Urinary bladder (tissue), 3 donors: ENCODE measurements at regions not wholly inside any gene's neighbourhood (a gene's known extent, or its start where the extent isn't known, plus 50 kb on each side); places are given as distances from the start of the nearest gene placed in this dataset.
"Not testable (repeated sequence)": the region's sequence is repeated elsewhere in the genome, so short reads cannot be mapped to it uniquely, and the experiment has no call there.

Source experiments
- DNase-seq: peaks from one replicate; pipeline ENCODE4 v3.0.0-alpha.2; 2015; ENCODE audit errors: extremely low spot score
- H3K27ac ChIP-seq: one replicate; pipeline ENCODE4 v1.5.1; 2013; ENCODE audit warnings: low read depth, mild to moderate bottlenecking, moderate library complexity
- H3K36me3 ChIP-seq: one replicate; pipeline ENCODE4 v1.6.1; 2013; ENCODE audit warnings: mild to moderate bottlenecking, moderate library complexity; ENCODE audit not compliant: insufficient read depth
- H3K4me1 ChIP-seq: one replicate; pipeline ENCODE4 v1.6.1; 2013; ENCODE audit warnings: mild to moderate bottlenecking, moderate library complexity; ENCODE audit not compliant: insufficient read depth
- H3K4me3 ChIP-seq: one replicate; pipeline ENCODE4 v1.5.1; 2013; ENCODE audit warnings: low read depth, low read length
- WGBS: extraction: QIAGEN DNeasy Blood & Tissue Kit; methylation state at CpG from one replicate; pipeline ENCODE4 v1.1.7; 2013; 5-methylcytosine and 5-hydroxymethylcytosine counted together
- donor health status: healthy with polysubstance abuse.
- donor health status: healthy.

- peaks cover 3% of the 10 kb centered on the region for H3K4me1 ChIP-seq
- DNase-seq, result no peak
- no peak overlapping the region for H3K4me3 ChIP-seq
- H3K27ac ChIP-seq, result no peak overlapping the region
- no peaks in the 10 kb centered on the region for H3K36me3 ChIP-seq
Measured at GRCh38 chr3:152593242-152593641, 241.7 kb upstream of the P2RY1 start.

DNA sequence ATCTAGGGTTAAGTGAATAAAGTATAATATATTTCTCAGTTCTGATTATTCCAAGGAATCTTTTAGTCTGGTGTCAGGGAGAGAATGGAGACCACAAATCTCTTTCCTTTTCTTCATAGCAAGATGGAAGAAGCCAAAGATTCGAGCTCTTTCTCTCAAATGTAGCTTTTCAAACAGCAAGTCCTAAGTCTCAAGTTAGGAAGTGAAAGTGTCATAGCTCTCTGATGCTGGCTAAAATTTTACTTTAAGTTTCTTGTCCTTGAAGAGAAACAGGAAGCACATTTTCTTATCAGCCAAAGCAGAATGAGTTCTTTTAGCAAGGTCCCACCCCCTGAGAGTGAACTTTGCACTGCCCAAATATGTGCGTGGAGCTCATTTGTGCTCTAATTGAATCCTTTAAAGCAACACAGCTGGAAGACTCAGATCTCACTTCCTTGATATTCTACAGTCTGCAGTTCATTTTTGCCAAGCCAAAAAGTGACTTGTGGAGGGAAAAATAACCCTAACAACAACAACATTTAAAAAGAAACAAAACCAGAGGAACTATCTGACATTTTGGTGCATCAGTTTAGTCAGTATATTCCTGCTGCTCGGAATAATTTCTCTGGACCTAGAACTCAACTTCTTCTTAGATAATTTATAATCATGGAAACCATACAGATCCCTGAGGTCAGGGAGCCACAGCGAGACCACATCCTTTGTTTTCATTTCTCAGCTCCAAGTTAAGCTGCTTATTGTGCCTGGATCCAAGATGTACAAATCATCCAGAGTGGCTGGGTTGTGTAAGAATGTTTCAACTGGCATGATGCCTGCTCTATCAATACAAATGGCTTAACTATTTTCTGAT lies 238.7 kb upstream of the P2RY1 start:
- DNase-seq, result peak; percentile 53
- H3K36me3 ChIP-seq, result no peaks in the 10 kb centered on the region
- 8% methylated on average over 4 of the region's 4 CpGs for WGBS
- H3K27ac ChIP-seq, result peak overlapping the region; percentile 66
- peaks cover 3% of the 10 kb centered on the region for H3K4me1 ChIP-seq
- H3K4me3 ChIP-seq, result no peak overlapping the region

DNA sequence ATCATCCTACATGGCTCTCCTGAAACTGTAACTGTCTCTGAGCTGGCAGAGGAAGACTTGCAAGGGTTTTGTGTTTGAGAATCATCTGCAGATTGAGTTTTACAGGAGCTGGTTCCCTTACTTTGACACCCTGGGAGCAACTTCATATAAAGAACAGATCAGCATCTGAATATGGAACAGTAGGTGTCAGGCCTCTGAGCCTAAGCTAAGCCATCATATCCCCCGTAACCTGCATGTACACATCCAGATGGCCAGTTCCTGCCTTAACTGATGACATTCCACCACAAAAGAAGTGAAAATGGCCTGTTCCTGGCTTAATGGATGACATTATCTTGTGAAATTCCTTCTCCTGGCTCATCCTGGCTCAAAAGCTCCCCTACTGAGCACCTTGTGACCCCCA lies 238.1 kb upstream of the P2RY1 start:
- 42% methylated on average over 1 of the region's 1 CpG for whole genome bisulfite sequencing
- H3K27ac ChIP-seq, result peak overlapping the region; percentile 66
- H3K36me3 ChIP-seq, H3K4me1 ChIP-seq, H3K4me3 ChIP-seq, DNase-seq: not testable (repeated sequence)

DNA sequence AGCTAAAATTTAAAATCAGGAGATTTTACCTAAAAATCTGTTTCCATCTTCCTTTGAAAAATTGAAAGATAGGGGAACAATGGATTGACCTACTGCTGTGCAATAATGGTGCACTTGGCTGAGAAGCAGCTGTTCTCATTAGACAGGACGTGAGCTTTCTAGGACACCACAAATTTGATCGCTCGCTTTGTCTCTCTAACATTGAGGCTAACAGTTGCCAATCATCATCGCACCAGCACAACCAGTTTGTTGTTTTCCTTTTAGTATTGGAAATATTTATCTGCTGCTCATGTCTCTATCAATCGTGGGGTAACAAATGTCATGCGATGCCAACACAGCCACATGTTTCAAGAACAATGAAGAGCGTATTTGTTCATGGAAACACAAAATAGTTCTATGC lies 228.8 kb upstream of the P2RY1 start:
- Histone ChIP-seq H3K36me3 (no peaks in the 10 kb centered on the region), H3K27ac (no peak overlapping the region), H3K4me1 (no peaks in the 10 kb centered on the region), H3K4me3 (no peak overlapping the region)
- DNase-seq, result no peak
- 81% methylated on average over 7 of the region's 7 CpGs for WGBS

- 95% methylated on average over 1 of the region's 1 CpG for WGBS
- Histone ChIP-seq H3K4me1 (no peaks in the 10 kb centered on the region), H3K27ac (no peak overlapping the region), H3K4me3 (no peak overlapping the region), H3K36me3 (no peaks in the 10 kb centered on the region)
- DNase-seq, result no peak
Measured at GRCh38 chr3:152607179-152607578, 227.8 kb upstream of the P2RY1 start.

DNA sequence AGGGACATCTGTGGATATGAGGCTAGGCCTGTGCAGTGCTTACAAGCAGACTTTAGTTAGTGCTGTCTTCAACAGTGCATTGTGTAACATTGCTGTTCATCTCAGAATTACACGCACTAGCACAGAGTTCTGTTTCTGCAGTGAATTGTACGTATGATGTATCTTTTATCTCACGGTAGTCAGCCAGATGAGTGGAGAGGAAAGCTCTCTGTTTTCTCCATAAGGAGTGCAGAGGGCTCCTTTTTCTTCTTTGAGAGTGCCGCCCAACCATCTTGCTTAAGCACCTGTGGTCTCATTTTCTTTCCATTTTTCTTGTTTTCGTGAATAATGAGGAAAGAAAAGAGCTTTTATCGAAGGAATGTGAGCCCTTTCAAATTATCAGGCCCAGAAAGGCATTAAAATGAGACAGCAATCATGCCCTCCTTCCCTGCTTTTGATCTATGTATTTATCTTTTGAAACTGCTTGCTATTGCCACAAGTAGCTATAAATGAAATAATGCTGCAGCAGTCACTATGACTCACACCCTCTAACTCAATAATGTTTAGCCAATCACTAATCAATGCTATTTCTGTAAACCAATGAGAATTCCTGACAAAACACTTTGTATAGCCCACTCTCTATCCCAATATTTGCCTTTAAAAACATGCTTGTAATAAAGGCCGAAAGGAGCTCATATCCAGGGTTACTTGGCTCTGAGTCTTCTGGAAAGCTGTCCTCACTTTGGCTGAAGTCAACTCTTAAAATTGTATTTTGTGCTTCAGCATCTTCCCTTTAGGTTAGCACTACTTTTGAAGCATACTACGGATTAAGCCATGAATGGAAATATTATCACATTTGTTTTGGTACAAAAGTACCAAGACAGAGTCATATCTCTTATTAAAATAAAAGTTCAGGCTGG lies 226.0 kb upstream of the P2RY1 start:
- H3K4me1 ChIP-seq, result no peaks in the 10 kb centered on the region
- WGBS, result 84% methylated on average over 8 of the region's 8 CpGs
- no peak for DNase-seq
- H3K36me3 ChIP-seq, result no peaks in the 10 kb centered on the region
- no peak overlapping the region for H3K27ac ChIP-seq
- no peak overlapping the region for H3K4me3 ChIP-seq

DNA sequence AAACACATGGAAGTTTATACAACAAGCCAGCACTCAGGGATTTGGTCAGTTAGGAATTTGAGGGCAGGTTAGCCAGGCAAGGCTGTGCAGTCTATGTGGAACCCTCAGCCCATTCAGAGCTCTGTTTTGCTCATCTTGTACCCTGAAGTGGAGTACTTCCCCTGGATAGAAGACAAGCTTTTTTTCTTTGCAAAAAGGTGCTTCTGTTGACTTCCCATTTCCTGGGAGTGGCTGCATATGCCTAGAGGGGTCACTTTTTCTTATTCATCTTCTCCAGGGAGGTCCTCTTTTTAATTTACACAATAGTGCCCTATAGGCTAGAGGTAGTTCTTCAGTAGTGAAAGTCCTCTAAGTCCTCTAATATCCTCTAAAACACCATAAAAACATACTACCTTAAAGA lies 225.0 kb upstream of the P2RY1 start:
- no peaks in the 10 kb centered on the region for H3K4me1 ChIP-seq
- no peak overlapping the region for H3K27ac ChIP-seq
- no peaks in the 10 kb centered on the region for H3K36me3 ChIP-seq
- no peak for DNase-seq
- H3K4me3 ChIP-seq, result no peak overlapping the region

DNA sequence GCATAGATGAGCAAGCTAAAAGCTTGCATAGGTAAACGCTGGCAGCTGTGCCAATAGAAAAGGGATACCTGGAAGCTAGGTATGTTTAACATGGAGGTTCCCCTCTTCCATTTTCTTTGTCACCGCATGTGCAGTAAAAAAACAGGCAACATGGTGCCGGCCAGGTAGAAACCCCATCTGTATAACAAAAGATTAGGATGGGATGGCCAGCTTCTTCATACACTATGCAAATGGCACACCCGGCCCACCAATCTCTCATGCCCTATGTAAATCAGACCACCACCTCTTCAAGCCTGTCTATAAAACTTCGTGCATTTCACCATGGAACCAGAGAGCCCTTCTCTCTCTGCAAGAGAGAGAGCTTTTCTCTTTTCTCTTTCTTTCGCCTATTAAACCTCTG lies 224.3 kb upstream of the P2RY1 start:
- Histone ChIP-seq H3K4me1 (no peaks in the 10 kb centered on the region), H3K27ac (no peak overlapping the region)

GRCh38 chr3:152611905-152612304 lies 223.0 kb upstream of the P2RY1 start:
- Histone ChIP-seq H3K4me3 (no peak overlapping the region), H3K27ac (no peak overlapping the region), H3K4me1 (no peaks in the 10 kb centered on the region), H3K36me3 (no peaks in the 10 kb centered on the region)
- DNase-seq, result no peak

More for the DNA sequence above, 224.3 kb upstream of the P2RY1 start:
- H3K4me3 ChIP-seq, result no peak overlapping the region
- no peaks in the 10 kb centered on the region for H3K36me3 ChIP-seq
- no peak for DNase-seq
- WGBS, result 90% methylated on average over 6 of the region's 6 CpGs

GRCh38 chr3:152613851-152614250 lies 221.1 kb upstream of the P2RY1 start:
- no peak for DNase-seq
- Histone ChIP-seq H3K4me1 (no peaks in the 10 kb centered on the region), H3K36me3 (no peaks in the 10 kb centered on the region), H3K27ac (no peak overlapping the region), H3K4me3 (no peak overlapping the region)
- WGBS, result 52% methylated on average over 2 of the region's 2 CpGs

- Histone ChIP-seq H3K27ac (no peak overlapping the region), H3K4me1 (no peaks in the 10 kb centered on the region), H3K36me3 (no peaks in the 10 kb centered on the region), H3K4me3 (no peak overlapping the region)
- no peak for DNase-seq
- 90% methylated on average over 10 of the region's 10 CpGs for WGBS
Measured at GRCh38 chr3:152615681-152616080, 219.2 kb upstream of the P2RY1 start.

- Histone ChIP-seq H3K4me1 (no peaks in the 10 kb centered on the region), H3K27ac (no peak overlapping the region), H3K4me3 (no peak overlapping the region), H3K36me3 (no peaks in the 10 kb centered on the region)
- DNase-seq, result no peak
Measured at GRCh38 chr3:152617609-152618008, 217.3 kb upstream of the P2RY1 start.

- DNase-seq, result no peak
- WGBS, result 94% methylated on average over 1 of the region's 1 CpG
- H3K4me1 ChIP-seq, result no peaks in the 10 kb centered on the region
- no peak overlapping the region for H3K27ac ChIP-seq
- no peak overlapping the region for H3K4me3 ChIP-seq
- no peaks in the 10 kb centered on the region for H3K36me3 ChIP-seq
Measured at GRCh38 chr3:152618529-152618928, 216.4 kb upstream of the P2RY1 start.

DNA sequence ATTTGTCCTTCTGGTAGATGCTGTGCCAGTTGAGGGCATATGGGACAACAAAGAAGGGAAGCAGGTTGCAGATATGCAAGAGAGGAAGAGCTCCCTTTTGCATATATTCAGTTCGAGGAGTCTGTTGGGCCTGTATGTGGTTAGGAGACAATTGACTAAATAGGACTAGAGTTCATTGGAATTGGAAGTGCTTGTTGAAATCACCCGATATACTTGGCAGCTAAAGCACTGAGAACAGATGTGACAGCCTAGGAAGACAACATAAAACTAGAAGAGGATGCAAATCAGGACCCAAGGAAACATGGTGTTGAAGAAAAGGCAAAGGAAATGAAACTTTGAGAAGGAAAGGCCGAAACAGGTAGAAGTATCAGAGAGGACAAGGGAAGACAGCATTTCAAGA lies 215.2 kb upstream of the P2RY1 start:
- no peak overlapping the region for H3K27ac ChIP-seq
- no peaks in the 10 kb centered on the region for H3K36me3 ChIP-seq
- H3K4me3 ChIP-seq, result no peak overlapping the region
- 92% methylated on average over 3 of the region's 3 CpGs for WGBS
- DNase-seq, result no peak
- no peaks in the 10 kb centered on the region for H3K4me1 ChIP-seq
